Gastroesophageal sphincter (tissue), 3 donors: ENCODE measurements at regions not wholly inside any gene's neighbourhood (a gene's known extent, or its start where the extent isn't known, plus 50 kb on each side); places are given as distances from the start of the nearest gene placed in this dataset.

Experiments used
- CTCF ChIP-seq, 4 experiments: fragments of 200-600 bp in 2 of 4; fragments of 450-650 bp in 2 of 4; sonication (generic) in 1 of 4; IDR thresholded peaks; one replicate each; pipeline ENCODE4 v1.5.1; 2017 to 2019; ENCODE audit warnings: antibody characterized with exemption in 4 of 4, mild to moderate bottlenecking in 2 of 4, moderate library complexity in 2 of 4
- EP300 ChIP-seq: sonication (generic); formaldehyde crosslinking; IDR thresholded peaks from one replicate; pipeline ENCODE4 v1.6.1; 2017; ENCODE audit warnings: antibody characterized with exemption, mild to moderate bottlenecking
- POLR2A ChIP-seq, 2 donors: fragments of 450-650 bp; IDR thresholded peaks; one replicate each; pipeline ENCODE4 v1.6.1; 2017; ENCODE audit warnings: antibody characterized with exemption in 2 of 2, mild to moderate bottlenecking in 2 of 2, moderate library complexity in 1 of 2
- POLR2AphosphoS5 ChIP-seq: sonication (generic); formaldehyde crosslinking; IDR thresholded peaks from one replicate; pipeline ENCODE4 v1.6.1; 2017; ENCODE audit warnings: antibody characterized with exemption

GRCh38 chr14:83863042-83863774, 1666.7 kb upstream of the FLRT2 start:
- TF ChIP-seq CTCF (IDR thresholded peaks at IDR 0.05) (no peak), POLR2AphosphoS5 (no peak), EP300 (no peak), POLR2A (IDR thresholded peaks at IDR 0.05) (no peak)
